DOHH2 (cell line): ENCODE measurements at regions not wholly inside any gene's neighbourhood (a gene's known extent, or its start where the extent isn't known, plus 50 kb on each side); places are given as distances from the start of the nearest gene placed in this dataset.
"Not testable (repeated sequence)": the region's sequence is repeated elsewhere in the genome, so short reads cannot be mapped to it uniquely, and the experiment has no call there.

ENCODE experiments used
- H3F3A ChIP-seq: fragments of 200-600 bp; sonication (generic), shearing (Covaris generic); 2 replicates; pipeline ENCODE4 v1.6.0; 2016; ENCODE audit warnings: antibody characterized with exemption, mild to moderate bottlenecking; ENCODE audit not compliant: control insufficient read depth, insufficient read depth
- H3K27ac ChIP-seq: fragments of 200-600 bp; sonication (generic); 2 replicates; pipeline ENCODE4 v1.5.1; 2014; ENCODE audit warnings: low read depth, mild to moderate bottlenecking, low read length, moderate library complexity
- H3K27me3 ChIP-seq: fragments of 200-600 bp; sonication (generic); 2 replicates; pipeline ENCODE4 v1.6.1; 2014; ENCODE audit warnings: mild to moderate bottlenecking, low read length, mixed read lengths; ENCODE audit not compliant: control insufficient read depth
- H3K36me3 ChIP-seq: fragments of 200-600 bp; sonication (generic); 2 replicates; pipeline ENCODE4 v1.6.1; 2014; ENCODE audit warnings: mild to moderate bottlenecking, low read length, moderate library complexity, mixed read lengths; ENCODE audit not compliant: control insufficient read depth
- H3K4me1 ChIP-seq: fragments of 200-600 bp; sonication (generic); 2 replicates; pipeline ENCODE4 v1.6.1; 2014; ENCODE audit warnings: mild to moderate bottlenecking, low read length, mixed read lengths; ENCODE audit not compliant: control insufficient read depth
- H3K4me2 ChIP-seq: fragments of 200-600 bp; sonication (generic); 2 replicates; pipeline ENCODE4 v1.6.0; 2014; ENCODE audit warnings: mild to moderate bottlenecking, low read length, moderate library complexity
- H3K4me3 ChIP-seq: fragments of 200-600 bp; sonication (generic); 2 replicates; pipeline ENCODE4 v1.5.1; 2014; ENCODE audit warnings: mild to moderate bottlenecking, low read length, mixed read lengths
- H3K79me2 ChIP-seq: fragments of 200-600 bp; sonication (generic); 2 replicates; pipeline ENCODE4 v1.6.1; 2014; ENCODE audit warnings: mild to moderate bottlenecking, low read length, mixed read lengths; ENCODE audit not compliant: control insufficient read depth
- H3K9me2 ChIP-seq: fragments of 200-600 bp; sonication (generic); replicated peaks from 2 replicates; pipeline ENCODE4 v1.6.1; 2014; ENCODE audit warnings: mild to moderate bottlenecking, low read length, mixed read lengths; ENCODE audit not compliant: control insufficient read depth
- H3K9me3 ChIP-seq: fragments of 200-600 bp; sonication (generic); 2 replicates; pipeline ENCODE4 v1.6.1; 2014; ENCODE audit warnings: antibody characterized with exemption, low read length, mixed read lengths; ENCODE audit not compliant: control insufficient read depth, insufficient read depth
- H4K20me1 ChIP-seq: fragments of 200-600 bp; sonication (generic); 2 replicates; pipeline ENCODE4 v1.6.0; 2014; ENCODE audit warnings: low read depth, mild to moderate bottlenecking, antibody characterized with exemption, low read length, moderate library complexity; ENCODE audit not compliant: control insufficient read depth, insufficient read depth
- EZH2phosphoT487 ChIP-seq: fragments of 200-600 bp; sonication (generic); IDR thresholded peaks from 2 replicates; pipeline ENCODE4 v1.6.1; 2017; ENCODE audit warnings: borderline replicate concordance, mild to moderate bottlenecking, antibody characterized with exemption, low read length, moderate library complexity, mixed read lengths
- TF ChIP-seq, protein P1 (sequence below): fragments of 200-600 bp; sonication (generic); IDR thresholded peaks from one replicate; pipeline ENCODE4 v1.5.1; 2014; ENCODE audit warnings: antibody characterized with exemption, mild to moderate bottlenecking, low read depth, low read length; ENCODE audit not compliant: poor library complexity, severe bottlenecking

GRCh38 chr12:131438881-131439280 is 272.0 kb upstream of the SFSWAP start:
- no peaks in the 10 kb centered on the region for H3K9me3 ChIP-seq
- no peak for TF ChIP-seq EZH2phosphoT487
- TF ChIP-seq, protein P1, sequence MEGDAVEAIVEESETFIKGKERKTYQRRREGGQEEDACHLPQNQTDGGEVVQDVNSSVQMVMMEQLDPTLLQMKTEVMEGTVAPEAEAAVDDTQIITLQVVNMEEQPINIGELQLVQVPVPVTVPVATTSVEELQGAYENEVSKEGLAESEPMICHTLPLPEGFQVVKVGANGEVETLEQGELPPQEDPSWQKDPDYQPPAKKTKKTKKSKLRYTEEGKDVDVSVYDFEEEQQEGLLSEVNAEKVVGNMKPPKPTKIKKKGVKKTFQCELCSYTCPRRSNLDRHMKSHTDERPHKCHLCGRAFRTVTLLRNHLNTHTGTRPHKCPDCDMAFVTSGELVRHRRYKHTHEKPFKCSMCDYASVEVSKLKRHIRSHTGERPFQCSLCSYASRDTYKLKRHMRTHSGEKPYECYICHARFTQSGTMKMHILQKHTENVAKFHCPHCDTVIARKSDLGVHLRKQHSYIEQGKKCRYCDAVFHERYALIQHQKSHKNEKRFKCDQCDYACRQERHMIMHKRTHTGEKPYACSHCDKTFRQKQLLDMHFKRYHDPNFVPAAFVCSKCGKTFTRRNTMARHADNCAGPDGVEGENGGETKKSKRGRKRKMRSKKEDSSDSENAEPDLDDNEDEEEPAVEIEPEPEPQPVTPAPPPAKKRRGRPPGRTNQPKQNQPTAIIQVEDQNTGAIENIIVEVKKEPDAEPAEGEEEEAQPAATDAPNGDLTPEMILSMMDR, result no peak
- H3K4me2 ChIP-seq, result no peak overlapping the region
- no peak overlapping the region for H3K4me3 ChIP-seq
- H3K36me3 ChIP-seq, result no peaks in the 10 kb centered on the region
- H3F3A ChIP-seq, result no peaks in the 10 kb centered on the region
- no peaks in the 10 kb centered on the region for H3K79me2 ChIP-seq
- no peaks in the 10 kb centered on the region for H4K20me1 ChIP-seq
- H3K27ac ChIP-seq, result no peak overlapping the region
- H3K9me2 ChIP-seq, result no peaks in the 10 kb centered on the region
- 0 out of 2 replicates have a peak, but pooled peaks cover 2% of the 10 kb centered on the region for H3K27me3 ChIP-seq
- no peaks in the 10 kb centered on the region for H3K4me1 ChIP-seq

GRCh38 chr12:131439752-131440151 is 271.1 kb upstream of the SFSWAP start:
- H3K9me3 ChIP-seq, H3F3A ChIP-seq, H3K27me3 ChIP-seq, H3K4me1 ChIP-seq, H3K4me2 ChIP-seq, H3K79me2 ChIP-seq, H4K20me1 ChIP-seq, H3K9me2 ChIP-seq, H3K36me3 ChIP-seq, H3K4me3 ChIP-seq, H3K27ac ChIP-seq: not testable (repeated sequence)

- H3K27me3 ChIP-seq, H3K9me2 ChIP-seq, H3K79me2 ChIP-seq, H3K36me3 ChIP-seq, H3K27ac ChIP-seq, H3K4me3 ChIP-seq, H3K4me1 ChIP-seq, H3K4me2 ChIP-seq, H3F3A ChIP-seq, H4K20me1 ChIP-seq, H3K9me3 ChIP-seq: not testable (repeated sequence)
These were observed 270.5 kb upstream of the SFSWAP start for GRCh38 chr12:131440209-131441059.

DNA sequence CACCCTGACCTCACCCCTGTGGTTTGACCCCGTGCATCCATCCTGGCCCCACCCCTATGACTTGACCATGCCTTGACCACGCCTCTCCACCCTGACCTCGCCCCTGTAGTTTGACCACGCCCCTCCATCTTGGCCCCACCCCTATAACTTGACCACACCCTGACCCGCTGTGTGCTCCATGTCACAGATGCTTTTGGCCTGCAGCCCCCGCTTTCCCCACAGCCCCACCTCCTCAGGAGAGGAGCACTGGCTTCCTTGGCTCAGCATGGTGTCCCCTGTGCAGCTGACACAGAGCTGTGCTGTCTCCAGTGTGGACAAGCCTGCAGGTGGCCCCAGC is 269.9 kb upstream of the SFSWAP start:
- Histone ChIP-seq H3K4me1 (no peaks in the 10 kb centered on the region), H3F3A (no peaks in the 10 kb centered on the region), H3K9me2 (no peaks in the 10 kb centered on the region), H4K20me1 (no peaks in the 10 kb centered on the region), H3K4me2 (no peak overlapping the region), H3K27me3 (0 out of 2 replicates have a peak, but pooled peaks cover 2% of the 10 kb centered on the region), H3K27ac (no peak overlapping the region), H3K79me2 (no peaks in the 10 kb centered on the region), H3K4me3 (no peak overlapping the region), H3K9me3 (no peaks in the 10 kb centered on the region), H3K36me3 (no peaks in the 10 kb centered on the region)
- no peak for TF ChIP-seq EZH2phosphoT487
- TF ChIP-seq, protein P1, result no peak
